Neuronal stem cell (in vitro differentiated cells): ENCODE measurements at regions not wholly inside any gene's neighbourhood (a gene's known extent, or its start where the extent isn't known, plus 50 kb on each side); places are given as distances from the start of the nearest gene placed in this dataset.

Experiments used
- DNase-seq: peaks from one replicate; pipeline ENCODE4 v3.0.0-alpha.2; 2013; ENCODE audit warnings: low spot score
- H2AFZ ChIP-seq: one replicate; pipeline ENCODE4 v1.6.1; 2013; ENCODE audit warnings: mild to moderate bottlenecking, low read length, inconsistent platforms
- H2AK5ac ChIP-seq: 2 replicates; pipeline ENCODE4 v1.6.1; 2013; ENCODE audit warnings: low read depth, mild to moderate bottlenecking, inconsistent platforms, low read length, moderate library complexity, mixed read lengths
- H2BK120ac ChIP-seq: 2 replicates; pipeline ENCODE4 v1.6.1; 2013; ENCODE audit warnings: low read depth, mild to moderate bottlenecking, inconsistent platforms, low read length, moderate library complexity, mixed read lengths
- H2BK12ac ChIP-seq: one replicate; pipeline ENCODE4 v1.6.1; 2013; ENCODE audit warnings: low read length, inconsistent platforms
- H2BK15ac ChIP-seq: 2 replicates; pipeline ENCODE4 v1.6.1; 2013; ENCODE audit warnings: mild to moderate bottlenecking, low read length, inconsistent platforms, mixed read lengths
- H2BK5ac ChIP-seq: one replicate; pipeline ENCODE4 v1.6.1; 2013; ENCODE audit warnings: inconsistent platforms, mild to moderate bottlenecking, low read length, moderate library complexity
- H3K14ac ChIP-seq: one replicate; pipeline ENCODE4 v1.6.1; 2013; ENCODE audit warnings: low read length, inconsistent platforms
- H3K18ac ChIP-seq: 2 replicates; pipeline ENCODE4 v1.6.1; 2013; ENCODE audit warnings: low read length, inconsistent platforms
- H3K23ac ChIP-seq: 2 replicates; pipeline ENCODE4 v1.6.1; 2013; ENCODE audit warnings: low read depth, mild to moderate bottlenecking, mixed read lengths, low read length, inconsistent platforms; ENCODE audit not compliant: poor library complexity
- H3K27ac ChIP-seq: replicated peaks from 3 replicates; pipeline ENCODE4 v1.5.1; 2013; ENCODE audit warnings: low read length, inconsistent platforms
- H3K27me3 ChIP-seq, 3 experiments: 2 replicates each; pipeline ENCODE4 v1.6.1; 2013; ENCODE audit warnings: low read length in 3 of 3, mild to moderate bottlenecking in 2 of 3, inconsistent platforms in 1 of 3, low read depth in 1 of 3, mixed read lengths in 1 of 3, moderate library complexity in 1 of 3; ENCODE audit not compliant: control insufficient read depth in 3 of 3, insufficient read depth in 3 of 3
- H3K36me3 ChIP-seq, 2 donors: replicated peaks in 1 of 2; 2 replicates each; pipeline ENCODE4 v1.6.1; 2013; ENCODE audit warnings: low read length in 2 of 2; ENCODE audit not compliant: control insufficient read depth in 2 of 2, insufficient read depth in 2 of 2
- H3K4ac ChIP-seq: 2 replicates; pipeline ENCODE4 v1.6.1; 2013; ENCODE audit warnings: inconsistent platforms, mild to moderate bottlenecking, low read length, moderate library complexity
- H3K4me1 ChIP-seq, 2 donors: 1 replicate in 1 of 2; 2 replicates in 1 of 2; pipeline ENCODE4 v1.6.1; 2013; ENCODE audit warnings: low read length in 2 of 2, low read depth in 1 of 2; ENCODE audit not compliant: control insufficient read depth in 2 of 2, insufficient read depth in 1 of 2
- H3K4me2 ChIP-seq: one replicate; pipeline ENCODE4 v1.6.1; 2013; ENCODE audit warnings: mild to moderate bottlenecking, low read length, inconsistent platforms; ENCODE audit not compliant: insufficient read depth, poor library complexity, severe bottlenecking
- H3K4me3 ChIP-seq, 2 donors: 2 replicates each; pipeline ENCODE4 v1.5.1; 2013; ENCODE audit warnings: low read length in 2 of 2, mild to moderate bottlenecking in 2 of 2, inconsistent platforms in 1 of 2, moderate library complexity in 1 of 2
- H3K79me1 ChIP-seq: one replicate; pipeline ENCODE4 v1.6.1; 2013; ENCODE audit warnings: low read depth, mild to moderate bottlenecking, inconsistent platforms, low read length, moderate library complexity
- H3K9ac ChIP-seq: one replicate; pipeline ENCODE4 v1.6.1; 2013; ENCODE audit warnings: mild to moderate bottlenecking, low read depth, low read length, inconsistent platforms; ENCODE audit not compliant: poor library complexity
- H3K9me3 ChIP-seq, 2 donors: replicated peaks in 1 of 2; 2 replicates each; pipeline versions ENCODE3 to v1.6.1; 2013; ENCODE audit warnings: low read length in 2 of 2, mild to moderate bottlenecking in 2 of 2, inconsistent platforms in 1 of 2, low read depth in 1 of 2, mixed read lengths in 1 of 2, moderate library complexity in 1 of 2; ENCODE audit not compliant: control insufficient read depth in 2 of 2, insufficient read depth in 1 of 2
- H4K8ac ChIP-seq: one replicate; pipeline ENCODE4 v1.6.1; 2013; ENCODE audit warnings: low read depth, mild to moderate bottlenecking, inconsistent platforms, low read length, moderate library complexity
- H4K91ac ChIP-seq: one replicate; pipeline ENCODE4 v1.6.1; 2013; ENCODE audit warnings: low read length, low read depth, mild to moderate bottlenecking, inconsistent platforms; ENCODE audit not compliant: poor library complexity
- WGBS, 2 donors: extraction: QIAGEN DNeasy Blood & Tissue Kit; methylation state at CpG; one replicate each; pipeline ENCODE4 v1.1.7; 2013; ENCODE audit warnings: missing lambda C conversion rate in 2 of 2, mixed read lengths in 1 of 2; ENCODE audit not compliant: insufficient read length in 2 of 2, insufficient replicate concordance in 1 of 2; ENCODE audit errors: extremely low coverage in 2 of 2; 5-methylcytosine and 5-hydroxymethylcytosine counted together

- Histone ChIP-seq H3K4me2 (no peak overlapping the region), H4K8ac (no peak overlapping the region), H3K4me1 (peaks cover 11 to 17% of the 10 kb centered on the region in 2 donors), H3K27me3 (no peaks in the 10 kb centered on the region), H2BK15ac (peak overlapping the region; percentile 1), H3K23ac (no peak overlapping the region), H3K79me1 (no peaks in the 10 kb centered on the region), H3K27ac (no peak overlapping the region), H4K91ac (no peak overlapping the region), H2BK120ac (no peak overlapping the region), H3K18ac (peak overlapping the region; percentile 54), H3K9ac (no peak overlapping the region), H3K9me3 (no peaks in the 10 kb centered on the region), H2BK12ac (no peak overlapping the region), H3K4ac (no peak overlapping the region), H3K14ac (no peak overlapping the region), H2BK5ac (no peak overlapping the region), H2AK5ac (peak overlapping the region; percentile 13), H3K4me3 (no peak overlapping the region), H3K36me3 (no peaks in the 10 kb centered on the region), H2AFZ (peak overlapping the region; percentile 88)
- DNase-seq: no peak
- no CpG with 5 or more reads among the region's 32 CpGs for WGBS, 2 donors
These were observed 73.9 kb downstream of the MYCN start for GRCh38 chr2:16014041-16014787.

- Histone ChIP-seq H4K91ac (no peak overlapping the region), H3K79me1 (no peaks in the 10 kb centered on the region), H2BK15ac (no peak overlapping the region), H3K18ac (peak overlapping the region; percentile 66), H3K27me3 (no peaks in the 10 kb centered on the region), H3K23ac (no peak overlapping the region), H2BK12ac (no peak overlapping the region), H2AFZ (peak overlapping the region; percentile 88), H3K4me3 (peak overlapping the region in 1 of 2 donors; percentile 6), H2AK5ac (no peak overlapping the region), H3K27ac (no peak overlapping the region), H3K14ac (no peak overlapping the region), H3K4me2 (peak overlapping the region; percentile 43), H2BK5ac (no peak overlapping the region), H3K4ac (no peak overlapping the region), H3K4me1 (peaks cover 8 to 17% of the 10 kb centered on the region in 2 donors), H2BK120ac (no peak overlapping the region), H4K8ac (no peak overlapping the region), H3K9me3 (no peaks in the 10 kb centered on the region), H3K9ac (no peak overlapping the region), H3K36me3 (no peaks in the 10 kb centered on the region)
- no peak for DNase-seq
- WGBS, 2 donors: no CpG with 5 or more reads among the region's 20 CpGs
These were observed 73.1 kb downstream of the MYCN start for GRCh38 chr2:16013359-16013911.

- peak overlapping the region in 1 of 2 donors; percentile 6 for H3K4me3 ChIP-seq
- no peak overlapping the region for H2BK5ac ChIP-seq
- peaks cover 8 to 17% of the 10 kb centered on the region in 2 donors for H3K4me1 ChIP-seq
- H3K4me2 ChIP-seq: peak overlapping the region; percentile 43
- no peaks in the 10 kb centered on the region for H3K36me3 ChIP-seq
- no peak for DNase-seq
- peak overlapping the region; percentile 88 for H2AFZ ChIP-seq
- H3K9ac ChIP-seq: no peak overlapping the region
- peak overlapping the region; percentile 88 for H2BK15ac ChIP-seq
- peak overlapping the region; percentile 13 for H2BK120ac ChIP-seq
- peak overlapping the region; percentile 66 for H3K18ac ChIP-seq
- H3K79me1 ChIP-seq: no peaks in the 10 kb centered on the region
- WGBS, 2 donors: no CpG with 5 or more reads among the region's 19 CpGs
- H2AK5ac ChIP-seq: no peak overlapping the region
- H3K27me3 ChIP-seq: no peaks in the 10 kb centered on the region
- H4K8ac ChIP-seq: no peak overlapping the region
- H3K27ac ChIP-seq: no peak overlapping the region
- H3K14ac ChIP-seq: no peak overlapping the region
- H3K23ac ChIP-seq: no peak overlapping the region
- H2BK12ac ChIP-seq: peak overlapping the region; percentile 51
- H3K9me3 ChIP-seq: no peaks in the 10 kb centered on the region
- no peak overlapping the region for H3K4ac ChIP-seq
- H4K91ac ChIP-seq: peak overlapping the region; percentile 56
These were observed 72.4 kb downstream of the MYCN start for GRCh38 chr2:16012626-16013358.

- Histone ChIP-seq H3K18ac (peak overlapping the region; percentile 29), H4K8ac (no peak overlapping the region), H2AK5ac (no peak overlapping the region), H2BK5ac (no peak overlapping the region), H2BK15ac (peak overlapping the region; percentile 88), H3K23ac (no peak overlapping the region), H2BK12ac (peak overlapping the region; percentile 51), H3K4ac (no peak overlapping the region), H2AFZ (peak overlapping the region; percentile 88), H3K4me1 (peaks cover 8 to 17% of the 10 kb centered on the region in 2 donors), H3K4me2 (no peak overlapping the region), H3K9me3 (no peaks in the 10 kb centered on the region), H3K14ac (no peak overlapping the region), H3K36me3 (no peaks in the 10 kb centered on the region), H3K4me3 (no peak overlapping the region), H3K9ac (no peak overlapping the region), H3K79me1 (no peaks in the 10 kb centered on the region), H3K27me3 (no peaks in the 10 kb centered on the region), H3K27ac (no peak overlapping the region), H4K91ac (no peak overlapping the region), H2BK120ac (no peak overlapping the region)
- DNase-seq: no peak
- no CpG with 5 or more reads among the region's 2 CpGs for WGBS, 2 donors
These were observed 71.8 kb downstream of the MYCN start for GRCh38 chr2:16012029-16012596.
